Cerebellar cortex (tissue), 1 donor: ENCODE measurements at regions not wholly inside any gene's neighbourhood (a gene's known extent, or its start where the extent isn't known, plus 50 kb on each side); places are given as distances from the start of the nearest gene placed in this dataset.

Experiments used
- DNase-seq: peaks from one replicate; pipeline ENCODE4 v3.0.0-alpha.2; 2015; ENCODE audit warnings: low spot score

DNA sequence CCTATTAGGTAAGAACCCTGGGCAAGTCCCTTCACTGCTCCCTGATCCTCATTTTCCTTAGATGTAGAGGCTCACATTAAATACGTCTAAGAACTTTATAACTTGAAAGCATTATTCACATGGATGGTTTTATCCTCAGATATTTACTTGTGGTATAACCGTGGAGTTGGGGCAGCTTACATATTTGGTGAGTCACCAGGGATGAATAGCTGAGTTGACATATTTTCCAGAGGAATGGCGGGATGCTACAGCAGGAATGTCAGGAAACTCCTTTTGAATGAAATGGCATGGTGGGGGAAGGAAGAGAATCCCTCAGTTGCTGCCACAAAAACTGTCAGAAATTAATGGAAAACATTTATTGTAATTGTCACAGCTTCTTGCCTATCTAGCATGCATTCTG lies 165.3 kb upstream of the RPS6KA3 start:
- DNase-seq, result no peak

DNA sequence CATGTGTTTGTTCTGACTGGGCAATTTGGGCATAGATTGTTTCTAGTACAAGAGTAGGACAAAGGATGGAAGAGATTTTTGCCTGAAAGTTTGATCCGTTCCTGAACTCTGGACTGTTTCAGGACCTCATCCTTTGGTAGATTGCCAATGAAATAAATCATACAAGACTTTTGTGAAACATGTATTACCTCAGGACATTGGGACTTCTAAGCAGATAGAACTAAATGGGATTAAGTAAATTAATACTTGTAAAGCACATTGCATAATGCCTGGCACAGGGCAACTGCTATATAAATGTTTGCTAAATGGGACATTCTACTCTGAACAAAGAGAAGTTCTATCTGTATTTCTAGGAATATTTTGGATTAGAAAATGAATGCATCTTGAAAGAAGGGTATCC lies 164.8 kb upstream of the RPS6KA3 start:
- no peak for DNase-seq

DNA sequence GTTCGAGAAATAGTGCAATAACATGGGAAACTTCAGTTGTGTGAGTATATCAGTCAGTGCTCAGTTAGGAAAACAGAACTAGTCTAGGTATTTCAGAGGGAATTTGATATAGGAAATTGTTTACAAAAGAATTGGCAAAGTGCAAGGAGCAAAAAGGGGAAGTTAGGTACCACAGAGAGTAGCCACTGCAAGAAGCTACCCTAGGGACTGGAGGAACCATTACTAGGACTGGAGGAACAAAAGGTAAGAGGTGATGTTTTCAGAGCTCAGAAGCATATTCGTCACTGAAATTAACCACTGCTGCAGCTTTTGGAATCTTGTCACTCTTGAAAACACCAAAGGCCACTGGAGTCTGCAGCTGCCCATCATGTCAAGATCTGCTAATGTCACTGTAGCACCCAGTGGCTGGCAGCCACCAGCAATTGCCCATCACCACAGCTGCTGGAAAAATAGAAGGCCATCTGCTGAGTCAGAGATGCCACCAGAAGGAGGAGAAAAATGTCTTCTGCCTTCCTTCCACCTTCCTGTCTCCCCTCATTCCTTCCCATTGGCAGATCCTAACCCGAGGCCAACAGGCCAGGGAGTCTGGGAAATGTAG lies 160.6 kb upstream of the RPS6KA3 start:
- no peak for DNase-seq

GRCh38 chrX:20421697-20422096 lies 155.0 kb upstream of the RPS6KA3 start:
- DNase-seq, result no peak

GRCh38 chrX:20421275-20421674 lies 154.6 kb upstream of the RPS6KA3 start:
- DNase-seq, result no peak

DNA sequence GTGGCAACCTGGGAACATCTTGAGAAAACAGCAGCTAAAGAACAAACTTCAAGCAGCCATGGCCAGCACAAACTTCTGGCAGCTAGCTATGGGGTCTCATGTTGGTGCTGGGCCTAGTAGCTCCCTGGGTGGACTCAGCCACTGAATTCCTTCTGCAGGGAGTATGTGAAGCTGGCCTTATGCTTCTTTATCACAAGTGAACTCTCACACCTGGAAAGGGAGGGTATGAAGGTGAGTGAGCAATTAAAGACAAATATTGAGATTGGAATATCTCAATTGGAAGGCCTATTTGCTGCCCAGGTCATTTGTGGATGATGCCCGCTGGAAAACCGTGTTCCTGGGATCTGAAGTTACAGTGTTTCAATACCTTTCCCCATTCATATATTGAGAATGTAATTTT lies 153.3 kb upstream of the RPS6KA3 start:
- no peak for DNase-seq

DNA sequence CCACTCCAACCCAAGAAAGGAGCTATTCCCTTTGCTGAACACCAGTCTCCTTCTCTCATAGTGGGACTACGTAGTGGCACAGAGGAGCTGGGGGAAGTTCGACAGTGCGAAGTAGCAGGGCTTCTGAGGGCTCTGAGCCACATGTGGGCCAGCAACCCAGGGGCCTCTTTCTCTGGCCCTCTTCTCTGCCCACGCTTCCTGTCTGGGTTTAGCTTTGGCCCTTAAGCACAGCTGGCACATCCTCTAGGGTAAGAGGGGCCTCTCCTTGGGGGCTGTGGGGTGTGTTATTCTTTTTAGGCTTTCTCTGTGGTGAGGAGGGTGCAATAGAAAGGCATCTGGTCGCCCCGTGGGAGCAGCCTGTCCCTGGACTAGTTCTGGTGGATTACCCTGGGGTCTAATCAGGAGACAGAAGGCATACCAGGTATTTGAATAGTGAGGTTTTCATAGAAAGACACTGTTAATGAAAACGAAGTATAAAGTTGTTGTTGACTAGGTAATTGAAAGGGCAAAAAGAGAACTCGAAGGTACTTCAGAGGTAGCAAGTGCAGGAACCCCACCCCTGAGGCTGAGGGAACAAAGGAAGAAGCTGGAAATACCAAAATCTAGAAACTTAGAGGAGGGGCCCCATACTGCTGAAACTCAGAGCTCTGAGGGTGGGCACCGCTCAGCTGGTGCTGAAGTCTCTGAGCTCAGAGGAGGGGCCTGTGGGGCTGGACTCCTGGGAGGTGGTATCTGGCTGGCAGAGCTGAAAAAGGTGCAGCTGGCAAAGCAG lies 151.9 kb upstream of the RPS6KA3 start:
- no peak for DNase-seq

DNA sequence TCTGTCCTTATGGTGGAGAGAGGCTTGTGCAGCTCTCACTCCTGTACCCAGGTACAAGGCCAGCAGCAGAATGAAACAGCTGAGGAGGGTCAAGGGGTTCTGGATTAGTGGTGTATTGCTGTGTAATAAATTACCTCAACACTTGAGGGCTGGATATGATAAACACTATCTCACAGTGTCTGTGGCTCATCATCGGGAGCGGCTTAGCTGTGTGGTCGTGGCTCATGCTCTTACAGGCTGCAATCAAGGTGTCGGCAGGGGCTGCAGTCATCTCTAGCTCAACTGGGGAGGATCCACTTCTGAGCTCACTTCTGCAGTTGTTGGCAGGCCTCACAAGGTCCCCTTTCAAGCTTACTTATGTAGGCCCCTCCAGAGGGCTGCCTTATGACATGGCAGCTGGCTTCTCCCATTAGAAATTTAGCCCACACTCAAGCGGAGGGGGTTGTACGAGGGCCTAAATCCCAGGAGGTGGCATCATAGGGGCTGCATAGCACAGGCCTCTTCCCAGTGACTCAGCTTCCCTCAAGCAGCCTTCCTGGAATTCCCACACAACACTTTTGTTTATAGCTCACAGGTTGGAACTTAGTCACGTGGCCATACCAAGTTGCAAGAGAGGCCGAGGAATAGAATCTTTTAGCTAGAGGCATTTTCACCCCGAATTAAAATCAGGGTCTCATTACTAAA lies 148.2 kb upstream of the RPS6KA3 start:
- DNase-seq, result no peak

DNA sequence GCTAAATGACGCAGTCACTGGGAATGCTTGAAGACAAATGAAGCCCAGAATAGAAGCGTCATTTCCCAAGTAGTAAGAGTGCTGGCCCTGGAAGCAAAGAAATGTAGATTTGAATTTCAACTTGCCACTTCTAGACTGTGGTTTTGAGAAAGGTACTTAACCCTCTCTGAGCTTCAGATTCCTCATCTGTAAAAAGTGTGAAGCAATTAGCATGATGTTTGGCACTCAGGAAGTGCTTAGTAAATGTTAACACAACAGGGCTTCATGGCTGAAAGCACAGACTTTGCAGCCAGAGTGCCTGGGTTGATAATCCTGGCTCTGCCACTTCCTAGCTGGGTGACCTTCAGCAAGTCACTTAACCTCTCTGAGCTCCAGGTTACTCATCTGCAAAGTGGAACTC lies 147.4 kb upstream of the RPS6KA3 start:
- DNase-seq, result no peak

- no peak for DNase-seq
Measured at GRCh38 chrX:20412871-20413486, 146.3 kb upstream of the RPS6KA3 start.

GRCh38 chrX:20410540-20410939 lies 143.8 kb upstream of the RPS6KA3 start:
- DNase-seq, result no peak

DNA sequence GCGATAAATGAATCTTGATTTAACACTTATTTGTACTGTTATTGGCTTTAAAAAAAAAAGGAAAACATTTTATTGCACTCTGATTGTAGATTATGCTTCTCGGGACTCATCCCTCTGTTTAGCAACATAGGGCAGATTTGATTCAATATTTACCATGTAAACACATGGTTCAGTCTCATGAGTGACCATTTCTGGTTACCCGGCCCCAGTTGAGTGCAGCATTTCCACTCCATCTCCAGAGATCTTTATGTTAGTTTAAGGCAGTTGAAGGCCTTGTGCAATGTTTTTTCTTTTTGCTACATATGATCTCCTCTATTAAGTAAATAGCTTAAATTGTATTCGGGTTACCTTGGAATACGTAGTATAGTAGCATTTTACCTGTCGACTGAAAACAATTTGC lies 143.3 kb upstream of the RPS6KA3 start:
- DNase-seq, result no peak

DNA sequence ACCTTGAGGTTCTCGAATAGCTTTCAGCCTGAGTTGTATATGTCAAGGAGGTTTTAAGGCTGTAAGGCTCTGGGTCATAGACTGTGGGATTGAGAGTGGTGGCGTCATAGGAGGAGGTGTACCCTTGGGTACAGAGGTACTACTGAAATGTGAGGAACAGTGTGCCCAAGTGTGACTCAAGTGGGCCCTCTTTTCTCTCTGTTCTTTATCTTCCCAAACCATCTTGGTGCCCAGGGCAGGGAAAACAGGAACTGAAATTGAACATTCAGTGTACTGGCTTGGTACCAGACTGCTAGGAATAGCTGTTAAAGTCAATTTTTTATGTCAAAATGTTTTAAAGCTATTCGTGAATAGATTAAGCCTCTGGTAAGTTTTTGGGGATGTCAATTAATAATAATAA lies 136.2 kb upstream of the RPS6KA3 start:
- no peak for DNase-seq

DNA sequence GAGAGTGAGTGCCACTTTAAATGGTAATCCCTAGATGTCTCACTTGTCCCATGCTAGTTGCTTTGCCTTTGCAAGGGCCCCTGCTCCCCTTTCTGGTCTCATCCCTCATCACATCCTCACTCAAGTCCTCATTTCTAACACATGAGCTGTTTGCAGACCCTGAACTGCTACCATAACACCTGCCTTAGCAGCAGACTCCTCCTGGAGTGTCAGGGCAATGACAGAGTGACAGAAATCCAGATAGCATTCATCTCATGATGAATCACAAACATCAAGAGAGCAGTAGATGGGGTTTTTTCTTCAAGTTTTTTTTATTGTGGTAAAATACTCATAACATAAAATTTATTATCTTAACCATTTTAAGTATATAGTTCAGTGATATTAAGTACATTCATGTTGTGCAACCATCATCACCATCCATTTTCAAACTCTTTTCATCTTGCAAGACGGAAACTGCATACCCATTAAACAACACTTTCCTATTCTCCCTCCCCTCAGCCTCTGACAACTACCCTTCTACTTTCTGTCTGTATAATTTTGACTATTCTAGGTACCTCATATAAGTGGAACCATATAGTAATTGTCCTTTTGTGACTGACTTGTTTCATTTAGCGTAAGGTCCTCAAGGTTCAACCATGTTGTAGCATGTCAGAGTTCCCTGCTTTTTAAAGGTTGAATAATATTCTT lies 133.2 kb upstream of the RPS6KA3 start:
- no peak for DNase-seq

- DNase-seq, result no peak
Measured at GRCh38 chrX:20397587-20397986, 130.9 kb upstream of the RPS6KA3 start.

GRCh38 chrX:20394451-20394850 lies 127.7 kb upstream of the RPS6KA3 start:
- DNase-seq, result no peak

- no peak for DNase-seq
Measured at GRCh38 chrX:20393944-20394343, 127.2 kb upstream of the RPS6KA3 start.

- no peak for DNase-seq
Measured at GRCh38 chrX:20388594-20388993, 121.9 kb upstream of the RPS6KA3 start.

GRCh38 chrX:20383477-20383876 lies 116.8 kb upstream of the RPS6KA3 start:
- DNase-seq, result no peak

DNA sequence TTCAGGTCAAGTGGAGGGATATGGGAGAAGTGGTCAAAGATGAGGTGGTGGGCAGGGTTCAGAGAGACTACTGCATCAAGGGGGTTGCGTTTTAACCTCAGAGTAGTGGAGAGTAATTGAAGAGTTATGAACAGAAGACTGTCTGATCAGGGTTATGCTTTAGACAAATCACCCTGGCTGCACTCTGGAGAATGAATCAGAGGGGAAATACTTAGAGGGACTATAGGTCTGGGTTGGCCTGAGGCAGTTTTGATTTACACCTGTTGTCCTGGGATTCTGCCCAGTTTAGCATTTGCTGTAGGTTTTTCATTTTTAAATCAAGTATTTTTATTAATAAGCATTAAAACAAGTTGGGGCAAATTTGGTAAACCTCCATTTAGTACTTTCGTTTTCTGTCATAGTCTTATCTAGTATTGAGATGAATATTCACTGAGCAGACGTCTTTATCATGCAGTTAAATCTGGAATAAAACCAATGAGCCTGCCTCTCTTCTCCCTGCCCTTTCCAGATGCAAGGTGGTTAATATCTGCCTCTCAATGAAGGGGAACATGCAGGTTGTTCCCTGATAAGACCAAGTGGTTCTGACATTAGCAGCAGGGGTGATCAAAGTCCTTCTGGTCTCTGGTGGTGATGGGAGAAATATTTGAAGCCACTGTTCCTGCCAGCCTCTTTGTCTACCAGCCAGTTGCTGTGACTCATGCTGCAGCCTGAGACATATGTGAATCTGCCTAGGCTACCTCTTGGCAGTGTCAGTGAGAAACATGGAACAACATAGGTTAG lies 116.0 kb upstream of the RPS6KA3 start:
- DNase-seq, result peak; percentile 50

DNA sequence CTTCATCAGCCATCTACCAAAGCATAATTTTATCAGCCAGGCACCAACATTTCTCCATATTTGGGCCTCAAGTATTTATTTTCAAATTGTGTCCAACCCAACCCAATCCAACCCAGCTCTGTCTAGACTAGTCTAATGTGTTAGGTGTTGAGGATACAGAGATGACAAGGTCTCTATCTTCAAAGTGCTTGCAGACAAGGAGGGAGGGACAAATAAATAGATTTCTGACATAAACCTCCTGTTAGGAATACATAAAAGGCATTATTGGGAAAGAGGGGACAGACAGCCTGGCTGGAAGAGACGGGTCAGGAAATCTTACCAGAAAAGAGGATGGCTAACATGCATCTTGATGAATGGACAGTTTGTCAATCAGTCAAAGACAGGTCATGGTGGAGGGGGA lies 115.4 kb upstream of the RPS6KA3 start:
- no peak for DNase-seq
